Erythroblast (primary cell): ENCODE measurements at regions not wholly inside any gene's neighbourhood (a gene's known extent, or its start where the extent isn't known, plus 50 kb on each side); places are given as distances from the start of the nearest gene placed in this dataset.

Experiments used
- GATA1 ChIP-seq: IDR thresholded peaks from 2 replicates; pipeline ENCODE4 v1.6.1; 2011; ENCODE audit warnings: low read depth, mild to moderate bottlenecking, control low read depth, low read length, moderate library complexity
- POLR2A ChIP-seq: IDR thresholded peaks from 2 replicates; pipeline ENCODE4 v1.6.1; 2011; ENCODE audit warnings: mild to moderate bottlenecking, low read length

DNA sequence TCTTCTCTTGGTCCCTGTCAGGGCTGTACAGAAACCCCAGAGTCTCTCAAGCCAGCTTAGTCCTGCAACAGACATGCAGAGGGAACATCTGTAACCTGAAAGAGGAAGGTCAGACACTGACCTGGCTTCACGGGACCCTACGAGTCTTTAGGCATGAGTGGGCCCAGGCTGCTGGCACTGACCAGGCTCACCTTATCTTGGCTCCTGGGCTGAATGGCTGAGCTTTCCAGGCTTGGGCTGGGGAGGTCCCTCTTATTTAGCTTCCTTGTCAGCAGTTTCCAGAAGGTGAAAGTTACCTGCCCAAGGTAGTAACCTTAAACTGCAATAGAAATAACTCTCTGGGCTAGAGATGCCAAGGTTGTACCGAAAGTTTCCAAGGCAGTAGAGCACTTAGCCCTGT lies 58.4 kb upstream of the FUT8 start:
- TF ChIP-seq POLR2A: no peak
- no peak for TF ChIP-seq GATA1
